HG03442 (cell line): ENCODE measurements at regions not wholly inside any gene's neighbourhood (a gene's known extent, or its start where the extent isn't known, plus 50 kb on each side); places are given as distances from the start of the nearest gene placed in this dataset.
A peak's percentile ranks its signal among the peaks of the same experiment; 100 is the strongest.

Source experiments
- ATAC-seq: cut with Tn5 transposase; IDR thresholded peaks from one replicate; pipeline ENCODE4 v1.9.1; 2021; ENCODE audit warnings: mild to moderate bottlenecking, moderate library complexity; ENCODE audit not compliant: unreplicated experiment

- no peak for ATAC-seq
Measured at GRCh38 chr10:107718864-107719263, 554.4 kb upstream of the SORCS1 start.

GRCh38 chr10:107717046-107717445, 552.5 kb upstream of the SORCS1 start:
- no peak for ATAC-seq

GRCh38 chr10:107715565-107715964, 551.1 kb upstream of the SORCS1 start:
- no peak for ATAC-seq

- ATAC-seq = no peak
Measured at GRCh38 chr10:107708981-107709380, 544.5 kb upstream of the SORCS1 start.

- ATAC-seq = no peak
Measured at GRCh38 chr10:107706096-107706725, 541.7 kb upstream of the SORCS1 start.

- no peak for ATAC-seq
Measured at GRCh38 chr10:107701943-107702342, 537.4 kb upstream of the SORCS1 start.

- no peak for ATAC-seq
Measured at GRCh38 chr10:107692072-107692471, 527.6 kb upstream of the SORCS1 start.

- ATAC-seq = no peak
Measured at GRCh38 chr10:107689323-107689722, 524.8 kb upstream of the SORCS1 start.

- no peak for ATAC-seq
Measured at GRCh38 chr10:107687701-107688100, 523.2 kb upstream of the SORCS1 start.

- no peak for ATAC-seq
Measured at GRCh38 chr10:107686095-107686494, 521.6 kb upstream of the SORCS1 start.

- ATAC-seq = no peak
Measured at GRCh38 chr10:107671960-107672359, 507.5 kb upstream of the SORCS1 start.

GRCh38 chr10:107666214-107666613, 501.7 kb upstream of the SORCS1 start:
- no peak for ATAC-seq

GRCh38 chr10:107665459-107665858, 501.0 kb upstream of the SORCS1 start:
- ATAC-seq = no peak

GRCh38 chr10:107657851-107658250, 493.3 kb upstream of the SORCS1 start:
- ATAC-seq = no peak

- ATAC-seq = no peak
Measured at GRCh38 chr10:107656932-107657331, 492.4 kb upstream of the SORCS1 start.

GRCh38 chr10:107653832-107654287, 489.4 kb upstream of the SORCS1 start:
- peak; percentile 57 for ATAC-seq

GRCh38 chr10:107650939-107651338, 486.4 kb upstream of the SORCS1 start:
- no peak for ATAC-seq

- ATAC-seq = no peak
Measured at GRCh38 chr10:107649249-107649648, 484.7 kb upstream of the SORCS1 start.

GRCh38 chr10:107647462-107647861, 483.0 kb upstream of the SORCS1 start:
- no peak for ATAC-seq

- no peak for ATAC-seq
Measured at GRCh38 chr10:107631876-107632275, 467.4 kb upstream of the SORCS1 start.

GRCh38 chr10:107626862-107627261, 462.4 kb upstream of the SORCS1 start:
- ATAC-seq = no peak

- no peak for ATAC-seq
Measured at GRCh38 chr10:107623292-107623691, 458.8 kb upstream of the SORCS1 start.

- no peak for ATAC-seq
Measured at GRCh38 chr10:107619139-107619538, 454.6 kb upstream of the SORCS1 start.
